Activated gamma-delta T cell (primary cell): ENCODE measurements at regions not wholly inside any gene's neighbourhood (a gene's known extent, or its start where the extent isn't known, plus 50 kb on each side); places are given as distances from the start of the nearest gene placed in this dataset.
A peak's percentile ranks its signal among the peaks of the same experiment; 100 is the strongest.
"Not testable (repeated sequence)": the region's sequence is repeated elsewhere in the genome, so short reads cannot be mapped to it uniquely, and the experiment has no call there.

ENCODE experiments used
- DNase-seq: peaks from one replicate; lab custom pipeline; 2025; lab: John Stamatoyannopoulos, UW

- no peak for DNase-seq
These were observed 171.8 kb upstream of the ATP5MC3 start for GRCh38 chr2:175353275-175353674.

- DNase-seq: no peak
These were observed 170.0 kb upstream of the ATP5MC3 start for GRCh38 chr2:175351512-175351911.

DNA sequence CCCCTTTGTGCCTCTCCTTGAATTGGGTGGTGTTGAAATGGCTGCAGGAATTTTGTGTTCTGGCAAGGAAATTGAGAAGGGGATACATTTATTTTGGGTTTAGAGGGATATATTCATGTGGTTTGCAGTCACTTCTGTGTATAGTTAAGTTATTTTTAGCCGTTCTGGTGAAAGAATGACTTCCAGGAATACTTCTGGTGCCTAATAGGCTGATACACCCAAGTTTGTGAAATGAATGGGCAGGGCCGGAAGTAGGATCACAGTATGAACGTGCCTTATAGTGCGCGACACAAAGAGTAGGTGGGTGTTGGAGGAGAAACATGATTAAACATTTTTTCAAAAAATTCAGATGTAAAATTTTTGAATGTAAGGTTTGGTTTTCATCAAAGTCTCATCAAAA, 168.6 kb upstream of the ATP5MC3 start:
- DNase-seq: no peak

GRCh38 chr2:175342085-175342484, 160.6 kb upstream of the ATP5MC3 start:
- DNase-seq: no peak

DNA sequence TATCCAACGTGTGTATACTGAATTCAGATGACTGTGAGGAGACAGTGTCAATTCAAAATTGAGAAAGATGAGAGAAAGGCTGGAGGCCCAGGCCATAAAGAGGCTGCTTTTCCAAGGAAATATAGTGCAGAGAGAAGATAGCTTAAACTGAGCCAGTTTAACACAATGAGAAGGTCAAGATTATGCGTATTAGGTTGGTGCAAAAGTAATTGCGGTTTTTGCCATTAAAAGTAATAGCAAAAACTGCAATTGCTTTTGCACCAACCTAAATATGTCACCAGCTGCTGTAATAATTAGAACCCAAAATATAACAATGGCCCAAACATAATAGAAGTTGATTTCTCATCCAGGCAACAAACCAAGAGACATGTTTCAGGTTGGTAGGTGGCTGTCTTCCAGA, 148.7 kb upstream of the ATP5MC3 start:
- no peak for DNase-seq

GRCh38 chr2:175326801-175327200, 145.3 kb upstream of the ATP5MC3 start:
- no peak for DNase-seq

- not testable (repeated sequence) for DNase-seq
These were observed 144.7 kb upstream of the ATP5MC3 start for GRCh38 chr2:175326164-175326563.

- no peak for DNase-seq
These were observed 141.7 kb upstream of the ATP5MC3 start for GRCh38 chr2:175323162-175323561.

DNA sequence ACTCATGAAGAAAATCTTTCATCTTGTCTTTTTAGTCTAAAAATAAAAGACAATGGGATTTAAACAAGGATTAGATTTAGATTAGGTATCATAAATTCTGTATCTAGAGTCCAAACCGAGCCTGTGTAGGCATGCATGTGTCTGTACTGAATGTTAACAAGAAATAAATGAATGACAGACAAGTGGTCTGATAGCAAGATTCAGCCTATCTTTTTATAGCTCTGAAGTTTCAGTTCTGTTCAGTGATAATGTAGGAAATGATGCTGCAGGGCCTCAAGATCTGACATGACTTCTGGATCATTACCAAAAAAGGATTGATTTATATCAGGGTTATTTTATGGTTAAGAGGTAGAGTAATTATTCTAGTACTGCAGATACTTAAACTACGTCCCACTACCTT, 137.0 kb upstream of the ATP5MC3 start:
- DNase-seq: no peak

DNA sequence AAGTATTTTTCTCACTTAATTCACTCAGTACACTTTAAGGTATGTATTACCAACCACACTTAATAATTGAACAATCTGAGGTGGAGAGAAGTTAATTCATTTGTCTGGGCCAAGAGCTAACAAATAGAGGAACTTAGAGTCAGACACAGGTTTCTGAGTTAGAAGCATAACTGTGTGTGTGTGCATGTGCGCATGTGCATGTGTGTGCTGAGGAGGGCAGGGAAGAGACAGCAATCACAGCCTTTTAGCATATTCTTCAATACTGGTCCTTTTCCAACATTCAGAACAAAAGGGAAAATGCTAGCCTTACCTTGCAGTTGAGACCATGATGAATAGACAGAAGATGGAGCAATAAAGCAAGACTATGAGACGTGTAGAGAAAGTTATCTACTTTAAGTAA, 136.2 kb upstream of the ATP5MC3 start:
- no peak for DNase-seq

GRCh38 chr2:175312137-175312536, 130.6 kb upstream of the ATP5MC3 start:
- DNase-seq: no peak

- no peak for DNase-seq
These were observed 129.4 kb upstream of the ATP5MC3 start for GRCh38 chr2:175310813-175311504.

DNA sequence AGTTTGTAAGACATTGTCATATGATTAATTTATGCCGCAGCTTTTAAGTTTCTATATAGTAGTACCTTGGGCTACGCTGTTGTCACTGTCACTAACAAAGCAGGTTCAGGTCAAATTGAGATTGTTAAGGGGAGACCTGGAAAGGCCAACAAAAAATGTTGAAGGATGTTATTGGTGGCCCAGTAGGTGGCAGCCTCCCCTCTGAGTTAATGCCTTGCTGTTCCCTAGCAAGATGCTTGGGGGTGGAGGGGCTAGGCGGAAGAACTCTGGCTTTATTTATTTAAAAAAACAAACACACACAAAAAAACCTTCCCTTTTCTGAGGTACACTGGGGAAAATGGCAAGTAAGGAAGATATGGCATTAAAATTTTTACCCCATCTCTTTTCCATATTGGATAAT, 128.3 kb upstream of the ATP5MC3 start:
- no peak for DNase-seq

- no peak for DNase-seq
These were observed 126.5 kb upstream of the ATP5MC3 start for GRCh38 chr2:175308005-175308404.

- DNase-seq: no peak
These were observed 123.0 kb upstream of the ATP5MC3 start for GRCh38 chr2:175304541-175304940.

DNA sequence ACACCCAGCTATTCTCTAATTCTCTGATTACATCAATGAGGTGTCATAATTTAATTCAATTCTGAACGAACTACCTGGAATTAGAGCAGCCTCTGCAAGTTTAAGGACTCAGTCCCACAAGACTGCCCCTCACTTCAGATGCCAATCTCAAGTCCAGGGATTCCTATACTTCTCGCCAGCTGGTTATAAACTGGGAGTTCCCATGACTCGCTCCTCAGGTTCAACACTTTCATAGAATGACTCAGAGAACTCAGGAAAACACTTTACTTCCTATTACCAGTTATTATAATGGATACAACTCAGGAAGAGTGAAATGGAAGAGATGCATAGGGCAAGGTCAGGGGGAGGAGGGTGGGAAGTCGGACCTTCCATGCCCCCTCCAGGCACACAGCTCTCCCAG, 112.3 kb upstream of the ATP5MC3 start:
- DNase-seq: no peak

GRCh38 chr2:175293195-175293594, 111.7 kb upstream of the ATP5MC3 start:
- no peak for DNase-seq

DNA sequence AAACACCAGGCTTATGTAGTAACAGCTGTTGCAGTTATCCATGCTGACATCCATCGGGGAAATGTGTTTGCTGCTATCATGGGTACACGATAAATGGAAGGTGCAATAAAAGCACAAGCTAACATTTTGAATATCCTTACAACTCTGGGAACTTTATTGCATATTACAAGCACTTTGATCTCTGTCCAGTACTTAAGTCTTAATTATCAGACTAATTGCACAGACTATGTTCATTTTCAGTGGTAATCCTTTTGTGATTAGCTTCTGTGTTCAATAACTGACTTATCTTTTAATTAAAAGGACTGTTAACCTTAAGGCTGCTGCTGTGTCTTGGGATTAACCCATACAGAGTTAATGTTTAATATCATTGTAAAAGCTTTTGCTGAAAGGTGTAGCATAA, 101.4 kb upstream of the ATP5MC3 start:
- no peak for DNase-seq

DNA sequence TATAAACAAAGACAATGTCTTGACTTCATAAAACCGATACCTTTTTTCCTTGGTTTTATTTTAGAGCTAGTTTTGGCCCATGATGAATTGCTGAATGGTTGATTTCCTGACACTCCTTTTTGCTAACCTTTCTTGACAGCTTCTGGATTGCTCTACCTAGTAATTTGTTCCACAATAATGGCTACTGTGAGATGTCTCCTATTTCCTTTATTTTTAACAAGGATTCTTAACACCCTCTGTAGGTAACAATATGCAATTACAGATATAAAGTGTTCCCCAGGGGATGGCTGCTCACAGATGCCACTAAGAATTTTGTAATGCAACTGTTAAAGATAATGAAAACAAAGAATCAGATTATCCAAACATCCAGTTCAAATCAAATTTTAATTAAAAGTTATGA, 100.8 kb upstream of the ATP5MC3 start:
- no peak for DNase-seq

DNA sequence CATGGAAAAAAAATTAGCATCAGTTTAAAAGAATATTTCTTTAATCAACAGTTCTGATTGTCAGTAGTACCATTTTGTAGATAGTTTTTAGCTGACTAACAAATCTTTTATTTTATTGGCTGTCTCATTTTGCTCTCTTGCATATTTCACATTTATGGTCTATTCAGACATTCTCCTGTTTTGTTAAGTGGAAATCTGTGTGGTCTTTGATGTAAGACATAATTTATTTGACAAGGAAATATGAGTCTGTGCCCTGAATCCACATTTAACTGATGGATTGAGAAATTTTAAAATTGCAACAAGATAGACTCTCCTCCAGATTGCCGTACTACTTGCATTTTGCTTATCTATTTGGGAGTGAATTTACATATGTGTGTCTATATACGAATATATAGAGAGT, 96.3 kb upstream of the ATP5MC3 start:
- DNase-seq: no peak

DNA sequence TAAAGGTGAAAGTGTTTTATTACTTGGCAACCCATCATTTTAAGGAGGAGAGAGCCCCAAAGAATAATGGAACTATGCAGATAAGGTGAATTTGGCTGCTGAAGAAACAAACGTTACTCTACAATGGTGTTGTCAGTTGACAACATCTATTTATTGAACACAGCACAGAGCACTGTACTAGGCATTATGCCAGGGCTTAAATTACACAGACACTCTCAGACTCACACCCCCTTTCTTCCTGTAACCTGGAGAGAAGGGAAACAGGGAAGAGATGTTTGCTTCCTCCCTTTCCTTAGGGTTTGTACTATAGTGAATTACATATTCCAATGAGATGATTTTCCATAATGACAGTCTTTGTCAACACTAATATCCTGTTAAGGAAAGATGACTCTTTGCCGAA, 94.0 kb upstream of the ATP5MC3 start:
- no peak for DNase-seq

DNA sequence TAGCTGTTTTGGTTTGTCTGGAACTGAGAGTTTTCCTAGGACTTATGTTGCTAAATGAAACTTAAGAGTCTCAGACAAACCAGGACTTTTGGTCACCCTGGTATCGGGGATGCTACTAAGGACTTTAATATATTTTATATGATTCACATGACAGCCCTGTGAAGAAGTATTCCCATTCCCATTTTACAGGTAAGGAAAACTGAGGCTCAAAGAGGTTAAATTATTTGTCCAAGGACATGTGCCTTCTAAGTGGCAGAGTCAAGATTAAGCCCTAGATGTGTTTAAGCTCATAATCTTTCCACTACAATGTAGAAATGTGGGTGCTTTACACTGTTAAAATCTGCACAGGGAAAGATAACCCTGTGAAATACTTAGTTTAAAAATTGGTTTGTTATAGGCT, 77.7 kb upstream of the ATP5MC3 start:
- DNase-seq: no peak

DNA sequence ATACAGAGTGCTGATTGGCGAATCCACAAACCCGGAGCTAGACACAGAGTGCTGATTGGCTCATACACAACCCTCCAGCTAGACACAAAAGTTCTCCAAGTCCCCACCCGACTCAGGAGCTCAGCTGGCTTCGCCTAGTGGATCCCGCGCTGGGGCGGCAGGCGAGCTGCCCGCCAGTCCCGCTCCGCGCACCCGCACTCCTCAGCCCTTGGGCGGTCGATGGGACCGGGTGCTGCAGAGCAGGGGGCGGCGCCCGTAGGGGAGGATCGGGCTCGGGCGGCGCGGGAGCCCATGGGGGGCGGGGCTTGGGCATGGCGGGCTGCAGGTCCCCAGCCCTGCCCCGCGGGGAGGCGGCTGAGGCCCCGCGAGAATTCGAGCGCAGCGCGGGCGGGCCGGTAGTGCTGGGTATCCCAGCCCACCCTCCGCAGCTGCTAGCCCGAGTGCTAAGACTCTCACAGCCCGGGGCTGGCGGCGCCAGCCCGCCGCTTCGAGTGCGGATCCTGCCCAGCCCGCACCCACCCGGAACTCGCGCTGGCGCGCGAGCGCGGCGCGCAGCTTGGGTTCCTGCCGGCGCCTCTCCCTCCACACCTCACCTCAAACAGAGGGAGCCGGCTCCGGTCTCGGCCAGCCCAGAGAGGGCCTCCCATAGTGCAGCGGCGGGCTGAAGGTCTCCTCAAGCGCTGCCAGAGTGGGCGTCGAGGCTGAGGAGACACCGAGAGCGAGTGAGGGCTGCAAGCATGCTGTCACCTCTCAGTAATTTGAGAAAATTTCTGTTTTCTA, 75.5 kb upstream of the ATP5MC3 start:
- peak; percentile 11 for DNase-seq

DNA sequence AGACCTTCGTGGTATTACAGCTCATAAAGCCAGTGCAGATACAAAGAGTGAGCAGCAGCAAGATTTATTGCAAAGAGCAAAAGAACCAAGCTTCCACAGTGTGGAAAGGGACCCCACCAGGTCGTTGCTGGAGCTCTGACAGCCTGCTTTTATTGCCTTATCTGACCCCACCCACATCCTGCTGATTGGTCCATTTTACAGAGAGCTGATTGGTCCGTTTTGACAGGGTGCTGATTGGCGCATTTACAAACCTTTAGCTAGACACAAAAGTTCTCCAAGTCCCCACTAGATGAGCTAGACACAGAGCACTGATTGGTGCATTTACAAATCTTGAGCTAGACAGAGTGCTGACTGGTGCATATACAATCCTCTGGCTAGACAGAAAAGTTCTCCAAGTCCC, 74.9 kb upstream of the ATP5MC3 start:
- not testable (repeated sequence) for DNase-seq
